Activated CD4-positive, alpha-beta T cell treated with anti-CD3 and anti-CD28 coated beads, Interleukin-2, amount 50 U/mL, for 16 hours (primary cell): ENCODE measurements at regions not wholly inside any gene's neighbourhood (a gene's known extent, or its start where the extent isn't known, plus 50 kb on each side); places are given as distances from the start of the nearest gene placed in this dataset.
"Not testable (repeated sequence)": the region's sequence is repeated elsewhere in the genome, so short reads cannot be mapped to it uniquely, and the experiment has no call there.

Experiments used
- DNase-seq: peaks from one replicate; pipeline ENCODE4 v3.0.0-alpha.2; 2020

DNA sequence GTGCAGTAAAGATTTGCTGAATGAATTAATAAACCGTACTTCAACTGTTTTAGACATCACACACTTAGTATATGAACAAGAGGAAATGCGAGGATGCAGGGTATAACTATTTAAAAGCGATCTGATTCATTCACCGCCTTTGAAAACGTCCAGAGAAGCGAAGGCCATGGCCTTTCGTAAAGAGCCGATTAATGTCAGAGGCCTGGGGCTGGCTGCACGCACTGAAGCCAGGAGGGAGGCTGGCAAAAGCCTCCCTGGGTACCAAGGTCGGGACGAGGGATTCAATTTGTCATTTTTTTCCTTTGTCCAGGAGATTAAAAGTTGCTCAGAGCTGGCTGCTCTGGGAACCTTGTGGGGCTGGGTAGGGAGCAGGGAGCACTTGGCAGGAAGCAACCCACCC, 307.4 kb downstream of the NPHP4 start:
- DNase-seq = no peak

DNA sequence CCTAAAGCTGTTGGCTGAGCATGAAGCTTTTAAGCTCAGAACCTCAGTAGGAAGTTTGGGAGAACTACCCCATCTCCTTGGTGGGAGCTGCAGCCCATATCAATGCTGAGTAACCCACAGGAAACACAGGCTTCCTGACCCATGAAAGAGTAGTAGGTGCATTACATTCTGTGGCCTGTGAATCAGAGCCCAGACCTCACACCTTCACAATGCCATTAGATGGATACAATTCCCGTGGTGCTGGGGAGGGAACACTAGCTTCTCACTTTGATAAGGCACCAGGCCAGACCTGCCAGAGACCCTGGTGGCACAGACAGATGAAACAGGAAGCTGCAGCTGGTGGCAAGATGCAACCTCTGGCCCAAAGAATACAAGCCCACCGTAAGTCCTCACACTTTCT, 308.8 kb downstream of the NPHP4 start:
- DNase-seq = no peak

DNA sequence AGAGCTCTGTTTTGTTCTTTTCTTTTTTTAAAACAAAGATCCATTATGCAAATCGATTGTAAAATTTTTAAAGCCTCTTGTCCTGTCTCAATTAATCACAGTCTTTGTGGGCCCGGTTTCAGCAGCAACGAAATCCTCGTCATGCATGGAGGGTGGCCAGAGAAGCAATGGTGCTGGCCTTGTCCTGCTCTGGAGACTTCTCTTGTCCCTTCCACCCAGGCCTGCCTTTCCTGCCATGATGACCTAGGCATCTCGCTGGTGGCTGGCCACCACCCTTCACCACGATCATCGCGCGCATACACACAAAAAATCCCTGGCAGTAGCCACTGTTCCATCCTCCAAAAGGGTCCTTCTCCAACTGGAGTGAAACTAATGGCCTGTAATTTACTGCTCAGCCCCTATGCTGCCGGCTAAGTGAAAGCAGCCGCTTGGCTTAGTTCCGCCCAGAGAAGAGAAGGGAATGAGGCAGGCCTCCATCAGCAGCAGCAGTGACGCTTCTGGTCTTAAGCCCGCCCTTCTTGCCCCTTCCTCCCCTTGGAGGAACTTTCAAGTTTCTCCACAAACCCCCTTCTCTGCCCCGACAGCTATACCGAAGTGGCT, 309.5 kb downstream of the NPHP4 start:
- DNase-seq = no peak

DNA sequence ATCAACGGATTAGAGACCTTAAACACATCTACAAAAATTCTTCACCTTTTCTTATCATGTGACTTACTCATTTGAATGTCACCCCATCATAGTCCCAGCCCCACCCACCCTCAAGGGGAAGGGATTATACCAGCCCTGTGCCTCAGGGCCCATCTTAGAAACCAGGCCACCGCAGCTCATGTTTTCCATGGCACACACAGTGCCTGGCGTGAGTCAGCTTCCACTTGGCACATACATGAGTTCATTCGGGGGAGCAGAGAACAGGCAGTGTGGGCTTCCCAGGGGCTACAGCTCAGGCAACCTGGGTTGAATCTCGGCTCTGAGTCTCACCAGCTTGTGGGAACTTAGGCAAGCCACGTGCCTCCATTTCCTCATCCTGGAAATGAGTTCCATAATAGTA, 310.6 kb downstream of the NPHP4 start:
- no peak for DNase-seq

DNA sequence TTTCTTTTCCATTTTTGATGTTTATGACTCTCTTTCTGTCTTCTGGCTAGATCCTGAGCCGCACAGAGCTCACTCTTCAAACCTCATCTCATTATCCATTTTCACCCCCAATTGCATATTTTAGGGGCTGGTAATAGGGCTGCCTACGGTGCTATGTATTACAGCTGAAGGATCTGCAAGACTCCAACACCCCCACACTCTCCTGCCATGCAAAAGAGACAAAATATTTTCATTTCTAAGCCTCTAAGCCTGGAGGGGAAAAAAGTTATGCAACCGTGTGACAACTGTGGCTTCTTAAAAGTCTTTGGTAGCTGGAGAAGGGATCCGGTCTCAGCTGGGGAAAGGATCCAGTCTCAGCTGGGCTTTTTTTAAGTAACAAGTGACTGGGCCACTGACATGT, 311.6 kb downstream of the NPHP4 start:
- no peak for DNase-seq

DNA sequence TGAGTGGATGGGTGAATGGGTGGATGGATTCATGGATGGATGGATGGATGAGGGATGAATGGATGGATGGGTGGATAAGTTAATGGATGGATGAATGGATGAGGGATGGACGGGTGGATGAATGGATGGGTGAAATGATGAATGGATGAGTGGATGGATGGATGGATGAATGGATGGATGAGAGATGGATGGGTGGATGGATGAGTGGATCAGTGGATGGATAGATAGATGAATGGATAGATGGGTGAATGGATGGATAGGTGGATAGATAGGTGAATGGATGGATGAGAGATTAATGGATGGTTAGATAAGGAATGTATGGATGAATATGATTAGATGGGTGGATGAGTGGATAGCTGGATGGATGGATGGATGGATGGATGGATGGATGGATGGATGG, 313.5 kb downstream of the NPHP4 start:
- no peak for DNase-seq

DNA sequence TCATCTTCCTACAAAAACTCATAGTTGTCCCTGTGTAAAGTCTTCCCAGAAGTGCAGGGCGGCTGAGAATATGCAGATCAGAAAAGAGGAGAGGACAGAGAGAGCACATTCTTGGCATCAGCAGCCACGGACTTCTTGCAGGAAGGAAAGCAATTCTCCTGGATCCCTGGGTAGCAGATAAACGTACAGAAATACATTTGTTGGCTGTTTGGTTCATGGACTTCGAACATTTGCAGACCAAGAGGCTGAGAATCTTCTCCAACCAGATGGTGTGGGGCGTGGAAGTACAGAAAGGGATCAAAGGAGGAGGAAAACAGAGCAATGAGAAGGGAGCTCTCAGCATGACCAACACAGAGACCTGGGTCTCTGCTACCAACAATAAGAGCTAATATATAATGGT, 319.9 kb downstream of the NPHP4 start:
- not testable (repeated sequence) for DNase-seq

DNA sequence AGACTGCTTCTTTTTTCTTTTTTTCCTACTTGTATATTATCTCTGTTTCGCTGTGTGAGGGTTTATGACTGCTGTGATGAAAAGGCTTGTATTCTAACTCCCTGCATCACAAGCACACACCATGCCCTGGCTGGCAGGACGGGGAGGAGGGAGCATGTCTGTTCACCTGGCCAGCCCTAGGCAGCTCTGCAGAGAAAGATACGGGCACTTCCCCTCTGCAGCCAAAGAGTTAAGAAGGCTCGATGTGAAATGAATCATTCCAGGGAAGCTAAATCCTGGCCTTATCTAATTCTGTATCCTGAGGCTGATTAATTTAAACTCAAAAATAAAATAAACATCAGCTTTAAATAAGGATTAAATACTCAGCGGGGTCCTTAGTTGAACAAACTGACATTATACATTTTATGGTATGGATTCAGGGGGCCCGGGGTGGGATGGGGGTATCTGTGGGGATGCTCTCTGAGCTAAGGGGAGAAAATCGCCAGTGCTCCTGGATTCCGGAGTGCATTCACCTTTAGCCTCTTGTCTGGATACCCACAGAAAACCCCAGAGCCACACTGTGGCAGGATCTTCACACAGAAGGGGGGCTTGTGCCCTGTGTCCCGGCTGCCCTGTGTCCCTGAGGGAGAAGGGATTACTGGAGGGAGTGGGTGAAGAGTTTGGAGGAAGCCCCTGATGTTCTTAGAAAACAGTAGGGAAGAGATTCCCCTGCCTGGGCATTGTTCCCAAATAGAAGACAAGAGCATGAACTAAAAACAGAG, 321.5 kb downstream of the NPHP4 start:
- DNase-seq = no peak

DNA sequence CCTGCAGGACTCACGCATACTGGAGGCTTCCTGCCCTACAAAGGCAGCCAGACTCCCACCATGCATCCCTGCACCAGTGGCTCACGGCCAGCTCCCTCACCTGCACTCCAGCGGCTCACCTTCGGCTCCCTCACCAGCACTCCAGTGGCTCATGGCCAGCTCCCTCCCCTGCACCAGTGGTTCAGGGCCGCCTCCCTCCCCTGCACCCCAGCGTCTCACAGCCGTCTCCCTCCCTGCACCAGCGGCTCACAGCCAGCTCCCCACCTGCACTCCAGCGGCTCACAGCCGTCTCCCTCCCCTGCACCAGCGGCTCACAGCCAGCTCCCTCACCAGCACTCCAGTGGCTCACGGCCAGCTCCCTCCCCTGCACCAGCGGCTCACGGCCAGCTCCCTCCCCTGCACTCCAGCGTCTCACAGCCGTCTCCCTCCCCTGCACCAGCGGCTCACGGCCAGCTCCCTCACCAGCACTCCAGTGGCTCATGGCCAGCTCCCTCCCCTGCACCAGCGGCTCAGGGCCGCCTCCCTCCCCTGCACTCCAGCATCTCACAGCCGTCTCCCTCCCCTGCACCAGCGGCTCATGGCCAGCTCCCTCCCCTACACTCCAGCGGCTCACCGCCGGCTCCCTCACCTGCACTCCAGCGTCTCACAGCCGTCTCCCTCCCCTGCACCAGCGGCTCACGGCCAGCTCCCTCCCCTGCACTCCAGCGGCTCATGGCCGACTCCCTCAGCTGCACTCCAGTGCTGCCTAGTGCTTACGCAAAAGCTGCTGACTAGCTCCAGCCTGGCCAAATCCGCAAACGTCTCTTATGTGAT, 324.5 kb downstream of the NPHP4 start:
- DNase-seq = no peak

DNA sequence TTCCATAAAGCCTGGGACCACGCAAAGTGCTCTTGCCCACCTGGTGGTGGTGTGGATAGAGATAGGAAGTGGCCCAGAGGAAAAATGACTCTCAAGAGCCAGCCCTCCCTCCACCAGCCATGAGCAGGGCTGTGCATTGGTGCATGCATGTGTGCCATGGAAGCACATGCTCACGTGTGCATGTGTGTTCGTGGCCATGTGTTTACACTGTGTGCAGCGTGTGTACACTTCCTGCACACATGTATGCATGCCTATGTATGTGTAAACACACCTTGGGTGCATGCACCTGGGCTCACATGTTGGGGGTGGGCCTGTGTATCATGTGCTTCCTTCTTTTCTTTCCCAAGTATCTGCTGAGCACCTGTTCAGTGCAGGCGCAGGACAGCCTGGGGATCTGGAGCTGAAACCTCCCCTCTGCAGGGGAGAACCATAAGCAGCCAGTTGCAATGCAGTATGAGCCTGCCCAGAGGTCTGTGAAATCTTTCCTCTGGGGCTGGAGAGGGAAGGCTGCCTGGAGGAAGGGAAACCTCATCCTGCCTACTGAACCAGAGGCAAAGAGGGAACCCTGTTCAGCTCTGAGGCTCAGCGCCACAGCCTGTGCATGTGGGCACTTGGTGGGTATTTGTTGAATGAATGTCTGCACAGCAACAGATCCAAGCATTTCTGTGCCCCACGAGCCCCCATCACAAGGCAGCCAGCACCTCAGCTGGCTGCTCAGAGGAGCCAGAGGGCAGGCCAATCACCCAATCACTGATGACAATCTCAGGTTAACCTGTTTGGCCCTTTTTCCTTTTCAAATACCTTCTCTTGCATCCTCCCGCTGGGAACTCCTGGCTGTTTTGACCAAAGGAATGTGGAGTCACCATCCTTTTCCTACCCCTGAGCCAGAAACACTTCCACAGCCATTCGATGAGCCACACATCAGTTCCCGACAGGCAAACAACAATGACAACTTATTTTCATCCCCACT, 327.0 kb downstream of the NPHP4 start:
- no peak for DNase-seq

DNA sequence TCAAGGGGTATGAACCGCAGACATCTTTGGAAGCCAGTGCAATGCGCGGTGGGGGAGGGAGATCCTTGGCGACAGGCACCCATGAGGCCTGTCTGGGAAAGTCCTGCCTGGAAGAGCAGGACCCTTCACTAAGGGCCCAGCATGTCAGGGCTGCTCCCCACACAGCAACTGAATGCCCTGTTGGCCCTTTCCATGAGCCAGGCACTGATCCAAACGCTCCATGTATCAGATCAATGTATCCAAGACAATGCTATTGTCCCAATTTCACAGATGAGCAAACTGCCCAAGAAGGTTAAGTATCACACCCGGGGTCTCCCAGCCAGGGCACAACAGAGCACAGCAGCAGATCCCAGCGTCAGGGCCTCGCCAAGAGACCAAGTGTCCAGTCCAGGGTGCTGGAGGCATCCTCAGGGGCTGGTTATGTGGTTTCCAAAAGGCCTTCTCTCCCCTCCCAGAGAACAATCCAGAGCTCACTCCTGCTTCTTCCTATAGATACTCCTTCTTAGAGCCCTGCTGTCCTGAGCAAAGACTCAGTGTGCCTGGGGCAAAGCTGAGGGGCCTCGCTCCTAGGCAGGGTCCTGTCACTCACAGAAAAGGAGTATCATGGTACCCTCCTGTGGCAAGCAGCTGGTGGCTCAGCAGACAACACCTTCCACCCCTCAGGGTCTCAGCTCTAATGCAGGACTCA, 328.0 kb downstream of the NPHP4 start:
- no peak for DNase-seq

DNA sequence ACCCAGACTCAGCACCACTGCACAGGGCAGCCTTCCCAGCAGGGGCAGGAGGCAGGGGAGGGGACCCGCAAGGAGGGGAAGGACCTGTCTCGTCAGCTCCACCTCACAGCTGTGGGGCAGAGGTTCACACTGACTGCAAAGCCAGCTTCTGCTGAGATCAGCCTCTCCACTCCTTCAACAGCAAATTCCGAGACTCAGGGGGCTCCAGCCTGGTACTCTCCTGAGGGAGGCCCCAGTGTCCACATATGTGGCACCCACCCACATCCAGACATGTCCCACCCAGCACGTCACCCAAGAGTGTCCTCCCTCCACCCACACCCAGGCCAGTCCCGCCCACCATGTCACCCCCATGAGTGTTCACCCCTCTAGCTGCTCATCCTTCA, 329.5 kb downstream of the NPHP4 start:
- no peak for DNase-seq

DNA sequence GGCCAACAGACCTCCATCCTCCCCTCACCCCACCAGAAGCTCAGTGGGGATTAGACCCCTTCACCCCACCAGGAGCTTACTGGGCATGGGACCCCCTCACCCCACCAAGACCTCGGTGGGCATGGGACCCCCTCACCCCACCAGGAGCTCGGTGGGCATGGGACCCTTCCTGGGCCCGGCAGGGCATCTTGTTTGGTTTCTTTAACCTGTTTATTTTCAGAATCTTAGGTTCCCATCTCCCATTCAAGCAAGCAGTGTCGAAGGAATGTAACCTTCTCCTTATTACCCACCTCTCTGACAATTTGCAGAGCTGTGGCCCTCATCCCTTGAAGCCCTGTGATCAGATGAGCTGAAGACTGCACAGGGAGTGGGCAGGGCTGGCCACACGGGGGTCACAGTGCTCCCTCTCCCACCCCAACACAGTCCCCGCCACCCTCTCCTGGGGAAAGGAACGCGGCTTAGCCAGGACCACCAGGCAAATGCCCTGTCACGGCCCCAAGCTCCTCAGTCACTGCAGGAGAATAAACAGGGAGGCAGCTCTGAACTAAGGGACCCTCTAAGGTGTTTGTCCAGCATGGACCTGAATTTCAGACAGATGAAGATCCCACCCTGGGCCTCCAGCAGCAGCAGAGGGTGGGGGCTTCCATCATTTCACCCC, 330.0 kb downstream of the NPHP4 start:
- no peak for DNase-seq

DNA sequence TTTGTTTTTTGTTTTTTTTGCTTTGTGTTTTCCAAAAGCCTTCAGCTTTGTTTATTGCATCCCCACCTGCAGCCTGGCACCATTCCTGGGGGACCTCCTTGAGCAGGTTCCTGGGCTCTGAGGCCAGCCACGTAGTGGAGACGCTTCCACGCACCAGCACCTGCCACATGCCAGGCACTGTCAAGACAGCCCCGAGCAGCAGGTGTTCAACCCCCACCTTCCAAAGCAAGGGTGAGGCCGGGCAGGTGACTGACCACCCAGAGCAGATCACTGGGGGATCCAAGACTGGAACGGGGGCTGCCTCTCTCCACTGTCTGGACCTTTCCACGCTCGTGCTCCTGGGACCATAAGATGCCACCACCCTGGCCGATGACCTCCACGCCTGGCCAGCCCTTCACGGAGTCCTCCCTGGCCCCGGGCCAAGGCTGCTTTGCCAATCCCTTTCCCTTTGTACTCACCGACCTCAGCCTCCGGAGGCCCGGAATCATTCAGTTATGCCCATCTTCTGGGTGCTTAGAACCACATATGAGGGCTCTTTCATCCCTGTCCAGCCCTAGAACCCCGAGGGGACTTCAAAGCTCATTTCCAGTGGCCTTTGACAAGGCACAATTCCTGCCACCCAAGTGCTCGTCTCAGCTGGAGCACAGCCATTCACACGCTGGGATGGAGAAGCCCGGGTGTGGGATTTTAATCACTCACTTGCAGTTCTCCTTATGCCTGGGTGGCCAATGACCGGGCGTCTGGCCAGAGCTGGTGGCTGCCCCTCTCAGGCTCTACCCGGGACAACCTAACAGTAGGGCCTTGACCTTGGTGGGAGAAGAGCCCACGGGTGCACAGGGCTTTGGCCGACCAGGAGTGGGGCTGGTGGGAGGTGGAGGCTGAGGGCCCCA, 330.8 kb downstream of the NPHP4 start:
- no peak for DNase-seq

DNA sequence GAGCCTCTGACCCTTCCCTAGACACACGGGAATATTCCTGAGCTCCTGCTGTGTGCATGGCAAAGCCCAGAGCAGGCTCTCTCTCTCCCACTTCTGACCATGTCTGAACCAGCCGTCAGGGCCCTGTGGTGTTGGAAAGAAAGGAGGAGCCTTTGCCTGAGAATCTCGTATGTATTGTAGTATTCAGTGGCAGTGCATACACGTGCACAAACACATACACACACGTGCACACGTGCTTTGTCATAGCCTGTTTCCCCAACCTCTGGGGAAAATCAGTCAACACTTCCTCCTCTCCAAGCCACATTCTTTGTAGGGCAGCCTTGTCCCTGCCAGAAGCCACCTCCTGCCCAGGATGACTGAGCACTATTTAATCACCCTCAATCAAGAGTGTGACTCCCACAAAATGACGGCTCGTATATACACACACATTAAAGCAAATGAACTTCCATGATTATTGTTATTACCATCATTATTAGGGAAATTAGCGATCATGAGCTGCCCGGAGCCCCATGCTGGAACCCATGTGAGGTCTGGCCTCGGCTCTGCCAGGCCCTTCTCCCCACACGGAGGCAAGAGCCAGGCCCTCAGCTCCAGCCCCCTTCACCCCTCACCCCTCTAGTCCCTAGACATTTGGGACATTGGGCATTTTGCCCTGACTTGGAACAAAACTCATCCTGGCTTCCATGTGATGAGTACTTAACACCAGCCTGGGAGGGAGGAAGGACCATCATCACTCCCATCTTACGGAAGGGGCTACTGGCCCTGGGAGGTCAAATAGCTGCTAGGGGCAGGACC, 331.9 kb downstream of the NPHP4 start:
- DNase-seq = no peak

DNA sequence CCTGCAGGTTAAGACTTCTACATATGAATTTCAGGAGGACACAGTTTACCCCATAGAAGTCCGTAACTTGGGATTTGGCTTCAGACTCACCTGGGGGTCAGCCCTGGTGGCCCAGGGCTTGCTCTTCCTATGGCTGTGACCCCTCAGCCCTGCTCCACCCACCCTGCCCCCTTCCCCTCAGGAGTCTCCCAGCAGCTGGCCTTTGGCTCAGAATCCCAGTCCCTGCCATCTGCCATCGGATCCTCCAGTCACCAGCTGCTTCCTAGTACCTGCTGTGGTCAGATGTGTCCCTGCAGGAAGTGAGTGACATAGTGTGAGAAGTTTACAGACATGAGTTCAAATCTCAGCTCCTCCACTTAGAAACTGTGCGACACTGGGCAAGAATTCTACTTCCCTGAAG, 332.6 kb downstream of the NPHP4 start:
- no peak for DNase-seq

DNA sequence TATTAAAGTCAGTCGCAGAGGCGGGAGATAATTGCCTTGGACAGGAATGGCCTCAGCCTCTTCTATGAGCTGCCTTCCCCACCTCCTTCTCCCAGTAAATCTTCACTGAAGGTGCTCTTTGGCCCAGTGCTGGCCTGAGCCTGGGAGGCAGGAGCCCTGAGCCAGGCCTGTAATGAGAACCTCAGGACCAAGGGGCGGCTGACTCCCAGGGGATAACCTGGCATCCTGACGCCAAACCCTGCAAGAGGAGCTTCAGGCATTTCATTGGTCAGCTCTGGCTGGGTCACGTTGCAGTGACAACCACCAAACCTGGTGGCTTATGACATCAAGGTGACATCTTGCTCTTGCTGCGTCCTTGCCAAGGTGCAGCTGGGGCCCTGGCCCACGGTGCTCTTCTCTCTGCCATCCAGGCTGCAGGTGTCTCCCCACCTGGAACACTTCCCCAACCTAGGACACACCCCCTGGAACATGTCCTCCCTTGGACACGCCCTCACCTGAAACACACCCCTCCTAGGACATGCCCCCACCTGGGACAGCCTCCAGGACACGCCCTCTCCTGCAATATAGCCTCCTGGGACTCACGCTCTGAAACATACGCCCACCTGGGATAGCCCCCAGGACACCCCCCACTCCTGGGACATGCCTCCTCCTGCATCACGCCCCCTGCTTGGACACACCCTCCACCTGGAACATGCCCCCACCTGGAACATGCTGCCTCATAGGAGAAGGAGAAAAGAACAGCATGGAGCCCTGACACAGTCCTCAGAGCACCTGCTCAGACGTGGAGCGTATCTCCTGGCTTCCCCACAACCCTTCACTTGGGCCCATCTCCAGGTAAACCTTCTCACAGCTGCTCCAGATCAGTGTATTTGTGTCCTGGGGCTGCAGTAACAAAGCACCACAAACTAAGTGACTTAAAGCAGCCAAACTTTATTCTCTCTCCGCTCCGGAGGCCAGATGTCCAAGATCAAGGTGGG, 333.6 kb downstream of the NPHP4 start:
- DNase-seq = no peak
